ENCODE measurements at regions not wholly inside any gene's neighbourhood (a gene's known extent, or its start where the extent isn't known, plus 50 kb on each side); places are given as distances from the start of the nearest gene placed in this dataset.

DNA sequence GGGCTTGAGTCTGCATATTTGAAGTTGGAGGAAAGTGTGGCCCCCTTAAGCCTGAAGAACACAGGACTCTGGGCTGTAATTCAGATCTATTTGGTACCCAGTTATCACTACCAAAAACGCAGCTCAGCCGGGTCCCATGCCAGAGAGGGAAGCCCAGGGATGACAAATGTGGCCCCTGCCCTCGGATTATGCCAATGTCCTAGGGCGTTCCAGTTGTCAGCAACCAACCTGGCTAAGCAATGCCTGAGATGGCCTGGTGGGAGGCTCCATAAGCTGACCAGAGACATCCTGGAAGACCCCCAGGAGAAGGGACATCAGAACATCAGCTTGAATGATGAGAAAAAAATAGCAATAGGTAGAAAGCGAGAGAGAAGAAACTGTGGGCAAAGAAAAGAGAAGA, 79.6 kb upstream of the UQCRFS1 start:
- TF ChIP-seq CTCF (IDR thresholded peaks at IDR 0.05) (no peak), POLR2A (IDR thresholded peaks at IDR 0.05) (no peak), POLR2AphosphoS5 (IDR thresholded peaks at IDR 0.05) (no peak)
